ENCODE measurements at regions not wholly inside any gene's neighbourhood (a gene's known extent, or its start where the extent isn't known, plus 50 kb on each side); places are given as distances from the start of the nearest gene placed in this dataset.

DNA sequence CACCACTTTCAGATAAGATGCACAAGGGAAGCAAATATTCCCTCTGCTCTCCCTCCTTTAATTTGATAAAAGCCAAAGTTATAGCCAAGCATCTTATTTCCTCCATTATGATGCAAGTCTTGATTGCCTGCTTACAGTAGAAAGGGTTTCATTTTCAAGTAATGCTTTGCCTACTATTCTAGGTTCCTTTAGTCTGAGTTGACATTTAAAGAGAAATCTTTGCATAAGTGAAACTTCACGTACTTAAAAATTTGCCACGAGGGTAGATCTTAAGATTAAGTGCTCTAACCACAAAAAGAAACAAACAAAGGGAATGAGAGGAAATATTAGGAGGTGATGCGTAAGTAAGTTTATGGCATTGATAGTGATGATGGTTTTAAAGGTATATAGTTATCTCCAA lies 78.1 kb upstream of the VWDE start:
- TF ChIP-seq, protein P1, sequence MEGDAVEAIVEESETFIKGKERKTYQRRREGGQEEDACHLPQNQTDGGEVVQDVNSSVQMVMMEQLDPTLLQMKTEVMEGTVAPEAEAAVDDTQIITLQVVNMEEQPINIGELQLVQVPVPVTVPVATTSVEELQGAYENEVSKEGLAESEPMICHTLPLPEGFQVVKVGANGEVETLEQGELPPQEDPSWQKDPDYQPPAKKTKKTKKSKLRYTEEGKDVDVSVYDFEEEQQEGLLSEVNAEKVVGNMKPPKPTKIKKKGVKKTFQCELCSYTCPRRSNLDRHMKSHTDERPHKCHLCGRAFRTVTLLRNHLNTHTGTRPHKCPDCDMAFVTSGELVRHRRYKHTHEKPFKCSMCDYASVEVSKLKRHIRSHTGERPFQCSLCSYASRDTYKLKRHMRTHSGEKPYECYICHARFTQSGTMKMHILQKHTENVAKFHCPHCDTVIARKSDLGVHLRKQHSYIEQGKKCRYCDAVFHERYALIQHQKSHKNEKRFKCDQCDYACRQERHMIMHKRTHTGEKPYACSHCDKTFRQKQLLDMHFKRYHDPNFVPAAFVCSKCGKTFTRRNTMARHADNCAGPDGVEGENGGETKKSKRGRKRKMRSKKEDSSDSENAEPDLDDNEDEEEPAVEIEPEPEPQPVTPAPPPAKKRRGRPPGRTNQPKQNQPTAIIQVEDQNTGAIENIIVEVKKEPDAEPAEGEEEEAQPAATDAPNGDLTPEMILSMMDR (IDR thresholded peaks at IDR 0.05) = no peak
- TF ChIP-seq POLR2AphosphoS5 (IDR thresholded peaks at IDR 0.05) (no peak), POLR2A (IDR thresholded peaks at IDR 0.05) (no peak)
